Lower leg skin (tissue), 4 donors: ENCODE measurements at regions not wholly inside any gene's neighbourhood (a gene's known extent, or its start where the extent isn't known, plus 50 kb on each side); places are given as distances from the start of the nearest gene placed in this dataset.
"Not testable (repeated sequence)": the region's sequence is repeated elsewhere in the genome, so short reads cannot be mapped to it uniquely, and the experiment has no call there.

Experiments
- DNase-seq, 2 donors: peaks; one replicate each; pipeline ENCODE4 v3.0.0-alpha.2; 2019; ENCODE audit warnings: low spot score in 2 of 2
- H3K4me3 ChIP-seq: fragments of 200-600 bp; sonication (generic); 2 replicates; pipeline ENCODE4 v1.5.1; 2017; ENCODE audit warnings: mild to moderate bottlenecking, low read depth; ENCODE audit not compliant: poor library complexity, severe bottlenecking
- CTCF ChIP-seq, 3 donors: fragments of 450-650 bp; IDR thresholded peaks; one replicate each; pipeline ENCODE4 v1.5.1; 2016; ENCODE audit warnings: antibody characterized with exemption in 3 of 3, mild to moderate bottlenecking in 3 of 3, moderate library complexity in 2 of 3
- POLR2A ChIP-seq, 2 donors: fragments of 450-650 bp; IDR thresholded peaks; one replicate each; pipeline ENCODE4 v1.6.1; 2016 to 2017; ENCODE audit warnings: antibody characterized with exemption in 2 of 2, mild to moderate bottlenecking in 1 of 2, moderate library complexity in 1 of 2
- WGBS, 2 donors: methylation state at CpG; one replicate each; pipeline ENCODE4 v1.1.5; 2018; 5-methylcytosine and 5-hydroxymethylcytosine counted together
- intact Hi-C: fragments of 100-400 bp; cut with DNase I; formaldehyde crosslinking; loops from one replicate; pipeline ENCODE4 v1.15.0; 2023; ENCODE audit warnings: low total_unique reads

- TF ChIP-seq POLR2A (IDR thresholded peaks at IDR 0.05): no peak
- no peak for TF ChIP-seq CTCF (IDR thresholded peaks at IDR 0.05)
- DNase-seq: no peak
- 96 to 97% methylated on average over 11 of the region's 11 CpGs for WGBS, 2 donors
- intact Hi-C loops: no loop called here
- no peak overlapping the region for H3K4me3 ChIP-seq
Observed at GRCh38 chr3:84304214-84304613, 654.6 kb upstream of the CADM2 start.

GRCh38 chr3:84307339-84307738 lies 651.5 kb upstream of the CADM2 start:
- intact Hi-C loops: no loop called here
- no peak overlapping the region for H3K4me3 ChIP-seq
- no peak for DNase-seq
- TF ChIP-seq CTCF (IDR thresholded peaks at IDR 0.05) (no peak), POLR2A (IDR thresholded peaks at IDR 0.05) (no peak)
- 83 to 94% methylated on average over 1 of the region's 1 CpG for WGBS, 2 donors

GRCh38 chr3:84308379-84308778 lies 650.4 kb upstream of the CADM2 start:
- intact Hi-C loops: no loop called here
- no peak for DNase-seq
- TF ChIP-seq CTCF (IDR thresholded peaks at IDR 0.05) (no peak), POLR2A (IDR thresholded peaks at IDR 0.05) (no peak)
- WGBS, 2 donors: 55 to 72% methylated on average over 3 of the region's 3 CpGs
- H3K4me3 ChIP-seq: no peak overlapping the region

DNA sequence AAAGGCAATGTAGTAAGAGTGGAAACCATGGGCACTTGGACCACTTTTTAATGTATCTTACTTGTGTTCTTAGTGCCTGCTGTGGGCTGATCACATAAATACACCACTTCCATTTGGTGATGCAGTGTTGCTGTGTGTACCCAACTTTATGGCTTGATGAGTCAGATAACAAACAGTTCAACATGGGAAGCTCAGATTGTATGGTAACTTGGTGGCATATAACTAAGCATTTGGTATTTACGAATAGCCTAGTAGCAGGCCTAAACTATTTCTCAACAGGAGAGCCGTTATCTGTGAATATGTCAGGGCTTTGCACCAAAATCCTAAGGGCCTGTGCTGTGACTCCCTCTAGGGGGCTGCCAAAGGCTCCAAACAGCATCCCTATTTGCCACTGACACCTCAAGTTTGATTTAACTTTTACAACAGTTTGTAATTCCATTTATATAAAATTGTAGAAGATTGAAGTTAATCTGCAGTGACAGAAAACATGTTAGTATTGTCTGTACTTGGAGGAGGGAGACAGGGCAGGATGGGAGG lies 640.4 kb upstream of the CADM2 start:
- intact Hi-C loops: no loop called here
- DNase-seq: no peak
- no peak for TF ChIP-seq CTCF (IDR thresholded peaks at IDR 0.05)
- TF ChIP-seq POLR2A (IDR thresholded peaks at IDR 0.05): no peak
- WGBS, 2 donors: 58 to 60% methylated on average over 2 of the region's 2 CpGs
- no peak overlapping the region for H3K4me3 ChIP-seq

DNA sequence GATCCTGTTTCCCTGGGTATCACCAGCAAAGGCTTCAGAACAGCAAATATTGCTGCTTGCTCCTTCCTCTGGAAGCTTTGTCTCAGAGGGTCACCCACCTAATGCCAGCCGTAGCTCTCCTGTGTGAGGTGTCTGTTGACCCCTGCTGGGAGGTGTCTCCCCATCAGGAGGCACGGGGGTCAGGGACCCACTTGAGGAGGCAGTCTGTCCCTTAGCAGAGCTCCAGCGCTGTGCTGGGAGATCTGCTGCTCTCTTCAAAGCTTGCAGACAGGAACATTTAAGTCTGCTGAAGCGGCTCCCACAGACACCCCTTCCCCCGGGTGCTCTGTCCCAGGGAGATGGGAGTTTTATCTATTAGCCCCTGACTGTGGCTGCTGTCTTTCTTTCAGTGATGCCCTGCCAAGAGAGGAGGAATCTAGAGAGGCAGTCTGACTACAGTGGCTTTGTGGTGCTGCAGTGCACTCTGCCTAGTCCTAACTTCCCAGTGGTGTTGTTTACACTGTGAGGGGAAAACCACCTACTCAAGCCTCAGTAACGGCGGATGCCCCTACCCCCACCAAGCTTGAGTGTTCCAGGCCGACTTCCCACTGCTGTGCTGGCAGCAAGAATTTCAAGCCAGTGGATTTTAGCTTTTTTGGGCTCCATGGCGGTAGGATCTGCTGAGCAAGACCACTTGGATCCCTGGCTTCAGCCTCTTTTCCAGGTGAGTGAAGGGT lies 593.1 kb upstream of the CADM2 start:
- intact Hi-C loops, H3K4me3 ChIP-seq, DNase-seq: not testable (repeated sequence)
- 91 to 92% methylated on average over 8 to 9 of the region's 9 CpGs for WGBS, 2 donors
